ENCODE measurements at regions not wholly inside any gene's neighbourhood (a gene's known extent, or its start where the extent isn't known, plus 50 kb on each side); places are given as distances from the start of the nearest gene placed in this dataset.

DNA sequence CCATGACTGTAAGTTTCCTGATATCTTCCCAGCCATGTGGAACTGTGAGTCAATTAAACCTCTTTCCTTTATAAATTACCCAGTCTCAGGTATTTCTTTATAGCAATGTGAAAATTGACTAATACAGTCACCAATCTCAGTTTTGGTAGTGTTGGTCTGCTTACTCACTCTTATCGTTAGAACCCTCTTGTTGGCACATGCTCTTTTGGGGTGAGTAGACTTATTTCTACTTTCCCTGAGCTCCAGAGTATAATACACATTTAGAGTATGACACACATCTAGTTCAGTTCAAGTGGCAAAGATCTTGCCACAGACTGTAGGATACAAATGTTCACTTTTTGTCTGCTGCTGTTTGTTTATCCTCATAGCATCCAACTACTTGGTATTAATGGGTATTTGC, 347.5 kb upstream of the CELF4 start:
- TF ChIP-seq ZNF274 (IDR thresholded peaks at IDR 0.05; ENCODE audit: low read depth, low read length) (no peak), SUZ12 (IDR thresholded peaks at IDR 0.05; ENCODE audit: extremely low read depth, insufficient read depth, insufficient read length) (no peak)

All from NT2/D1 (cell line).